ENCODE measurements at regions not wholly inside any gene's neighbourhood (a gene's known extent, or its start where the extent isn't known, plus 50 kb on each side); places are given as distances from the start of the nearest gene placed in this dataset.
A peak's percentile ranks its signal among the peaks of the same experiment; 100 is the strongest.

DNA sequence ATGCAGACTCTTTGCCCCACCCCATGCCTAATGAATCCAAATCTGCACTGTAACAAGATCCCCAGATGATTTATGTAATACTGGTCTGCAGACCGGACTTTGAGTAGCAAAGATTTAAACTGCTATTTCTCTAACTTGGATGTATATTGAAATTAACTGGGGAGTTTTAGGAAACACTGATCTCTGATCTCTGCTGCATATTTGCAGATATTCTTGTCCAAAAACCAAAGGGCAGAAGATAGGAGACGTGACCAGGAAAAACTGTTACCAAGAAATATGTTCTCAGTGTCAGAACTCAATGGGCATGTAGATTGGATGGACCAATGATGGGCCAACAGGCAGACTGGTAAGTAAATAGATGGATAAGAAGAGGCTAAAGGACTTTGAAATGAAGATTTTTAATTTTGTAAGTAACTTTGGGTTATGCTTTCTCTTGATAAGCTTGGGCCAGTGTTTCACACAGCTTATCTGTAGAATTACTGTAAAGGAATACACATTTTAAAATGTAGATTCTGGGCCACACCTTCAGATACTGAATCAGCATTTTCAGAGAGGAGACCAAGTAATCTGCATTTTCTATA, 64.5 kb upstream of the TP63 start:
- no peaks in the 10 kb centered on the region for H3K79me2 ChIP-seq (replicated peaks; ENCODE audit: insufficient read depth, low read length)
- H2AFZ ChIP-seq (ENCODE audit: low read depth, low read length) = no peak overlapping the region
- TF ChIP-seq EZH2 (IDR thresholded peaks at IDR 0.05; ENCODE audit: borderline replicate concordance, insufficient read depth, low read length, poor library complexity, severe bottlenecking) (no peak), SMC3 (conservative IDR thresholded peaks at IDR 0.05; ENCODE audit: poor library complexity) (no peak), RAD21 (conservative IDR thresholded peaks at IDR 0.05) (no peak), POLR2AphosphoS5 (IDR thresholded peaks at IDR 0.05) (no peak), TAF1 (IDR thresholded peaks at IDR 0.05; ENCODE audit: low read depth) (no peak), MXI1 (conservative IDR thresholded peaks at IDR 0.05; ENCODE audit: poor library complexity, severe bottlenecking) (no peak), EP300 (conservative IDR thresholded peaks at IDR 0.05; ENCODE audit: poor library complexity, severe bottlenecking) (no peak)
- TF ChIP-seq, protein P1, sequence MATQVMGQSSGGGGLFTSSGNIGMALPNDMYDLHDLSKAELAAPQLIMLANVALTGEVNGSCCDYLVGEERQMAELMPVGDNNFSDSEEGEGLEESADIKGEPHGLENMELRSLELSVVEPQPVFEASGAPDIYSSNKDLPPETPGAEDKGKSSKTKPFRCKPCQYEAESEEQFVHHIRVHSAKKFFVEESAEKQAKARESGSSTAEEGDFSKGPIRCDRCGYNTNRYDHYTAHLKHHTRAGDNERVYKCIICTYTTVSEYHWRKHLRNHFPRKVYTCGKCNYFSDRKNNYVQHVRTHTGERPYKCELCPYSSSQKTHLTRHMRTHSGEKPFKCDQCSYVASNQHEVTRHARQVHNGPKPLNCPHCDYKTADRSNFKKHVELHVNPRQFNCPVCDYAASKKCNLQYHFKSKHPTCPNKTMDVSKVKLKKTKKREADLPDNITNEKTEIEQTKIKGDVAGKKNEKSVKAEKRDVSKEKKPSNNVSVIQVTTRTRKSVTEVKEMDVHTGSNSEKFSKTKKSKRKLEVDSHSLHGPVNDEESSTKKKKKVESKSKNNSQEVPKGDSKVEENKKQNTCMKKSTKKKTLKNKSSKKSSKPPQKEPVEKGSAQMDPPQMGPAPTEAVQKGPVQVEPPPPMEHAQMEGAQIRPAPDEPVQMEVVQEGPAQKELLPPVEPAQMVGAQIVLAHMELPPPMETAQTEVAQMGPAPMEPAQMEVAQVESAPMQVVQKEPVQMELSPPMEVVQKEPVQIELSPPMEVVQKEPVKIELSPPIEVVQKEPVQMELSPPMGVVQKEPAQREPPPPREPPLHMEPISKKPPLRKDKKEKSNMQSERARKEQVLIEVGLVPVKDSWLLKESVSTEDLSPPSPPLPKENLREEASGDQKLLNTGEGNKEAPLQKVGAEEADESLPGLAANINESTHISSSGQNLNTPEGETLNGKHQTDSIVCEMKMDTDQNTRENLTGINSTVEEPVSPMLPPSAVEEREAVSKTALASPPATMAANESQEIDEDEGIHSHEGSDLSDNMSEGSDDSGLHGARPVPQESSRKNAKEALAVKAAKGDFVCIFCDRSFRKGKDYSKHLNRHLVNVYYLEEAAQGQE (IDR thresholded peaks at IDR 0.05; ENCODE audit: borderline replicate concordance) = no peak
- TF ChIP-seq, protein P2, sequence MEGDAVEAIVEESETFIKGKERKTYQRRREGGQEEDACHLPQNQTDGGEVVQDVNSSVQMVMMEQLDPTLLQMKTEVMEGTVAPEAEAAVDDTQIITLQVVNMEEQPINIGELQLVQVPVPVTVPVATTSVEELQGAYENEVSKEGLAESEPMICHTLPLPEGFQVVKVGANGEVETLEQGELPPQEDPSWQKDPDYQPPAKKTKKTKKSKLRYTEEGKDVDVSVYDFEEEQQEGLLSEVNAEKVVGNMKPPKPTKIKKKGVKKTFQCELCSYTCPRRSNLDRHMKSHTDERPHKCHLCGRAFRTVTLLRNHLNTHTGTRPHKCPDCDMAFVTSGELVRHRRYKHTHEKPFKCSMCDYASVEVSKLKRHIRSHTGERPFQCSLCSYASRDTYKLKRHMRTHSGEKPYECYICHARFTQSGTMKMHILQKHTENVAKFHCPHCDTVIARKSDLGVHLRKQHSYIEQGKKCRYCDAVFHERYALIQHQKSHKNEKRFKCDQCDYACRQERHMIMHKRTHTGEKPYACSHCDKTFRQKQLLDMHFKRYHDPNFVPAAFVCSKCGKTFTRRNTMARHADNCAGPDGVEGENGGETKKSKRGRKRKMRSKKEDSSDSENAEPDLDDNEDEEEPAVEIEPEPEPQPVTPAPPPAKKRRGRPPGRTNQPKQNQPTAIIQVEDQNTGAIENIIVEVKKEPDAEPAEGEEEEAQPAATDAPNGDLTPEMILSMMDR (IDR thresholded peaks at IDR 0.05; ENCODE audit: poor library complexity, severe bottlenecking) = no peak
- no peak overlapping the region for H3K9ac ChIP-seq (ENCODE audit: low read length)
- no peak overlapping the region for H3K27ac ChIP-seq (ENCODE audit: low read length)
- H3F3A ChIP-seq (ENCODE audit: insufficient read depth, low read length, poor library complexity, severe bottlenecking) = no peaks in the 10 kb centered on the region
- no peak overlapping the region for H3K4me3 ChIP-seq (ENCODE audit: low read length)
- H3K4me2 ChIP-seq (ENCODE audit: low read length) = no peak overlapping the region
- H3K36me3 ChIP-seq (ENCODE audit: insufficient read depth, low read length) = no peaks in the 10 kb centered on the region
- H4K20me1 ChIP-seq (ENCODE audit: insufficient read depth) = no peaks in the 10 kb centered on the region
- H3K9me2 ChIP-seq (ENCODE audit: insufficient read depth, low read length) = no peaks in the 10 kb centered on the region
- no peaks in the 10 kb centered on the region for H3K9me3 ChIP-seq (ENCODE audit: low read length)
- H3K27me3 ChIP-seq (ENCODE audit: insufficient read depth, low read depth, low read length) = no peaks in the 10 kb centered on the region

DNA sequence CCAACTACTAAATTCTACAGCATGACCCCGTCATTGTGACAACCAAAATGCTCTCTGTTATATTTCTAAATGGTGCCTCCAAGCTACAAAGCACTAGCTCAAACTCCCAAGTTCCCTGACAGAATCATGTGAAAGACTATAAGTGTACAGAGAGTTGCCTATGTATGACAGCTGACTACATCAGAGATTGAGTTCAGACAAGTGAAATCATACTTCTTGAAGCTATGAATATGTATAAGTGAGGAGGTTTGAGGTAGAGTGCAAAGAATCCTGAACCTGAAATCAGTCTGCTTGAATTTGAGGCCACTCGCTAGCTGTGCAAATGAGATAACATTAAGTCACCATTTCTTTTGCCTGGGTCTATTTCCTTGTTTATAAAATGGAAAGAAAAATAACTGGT, 63.9 kb upstream of the TP63 start:
- Histone ChIP-seq H3K4me3 (ENCODE audit: low read length) (no peak overlapping the region), H3K9ac (ENCODE audit: low read length) (no peak overlapping the region), H3K9me3 (ENCODE audit: low read length) (no peaks in the 10 kb centered on the region), H3K27me3 (ENCODE audit: insufficient read depth, low read depth, low read length) (no peaks in the 10 kb centered on the region), H4K20me1 (ENCODE audit: insufficient read depth) (no peaks in the 10 kb centered on the region), H3K9me2 (ENCODE audit: insufficient read depth, low read length) (no peaks in the 10 kb centered on the region), H3K27ac (ENCODE audit: low read length) (no peak overlapping the region), H3F3A (ENCODE audit: insufficient read depth, low read length, poor library complexity, severe bottlenecking) (no peaks in the 10 kb centered on the region), H2AFZ (ENCODE audit: low read depth, low read length) (no peak overlapping the region), H3K36me3 (ENCODE audit: insufficient read depth, low read length) (no peaks in the 10 kb centered on the region), H3K4me2 (ENCODE audit: low read length) (no peak overlapping the region), H3K79me2 (replicated peaks; ENCODE audit: insufficient read depth, low read length) (no peaks in the 10 kb centered on the region)
- TF ChIP-seq POLR2AphosphoS5 (IDR thresholded peaks at IDR 0.05) = peak; percentile 47
- peak; percentile 86 for TF ChIP-seq EP300 (conservative IDR thresholded peaks at IDR 0.05; ENCODE audit: poor library complexity, severe bottlenecking)
- TF ChIP-seq, protein P2 (IDR thresholded peaks at IDR 0.05; ENCODE audit: poor library complexity, severe bottlenecking) = no peak
